H54 (cell line): ENCODE measurements at regions not wholly inside any gene's neighbourhood (a gene's known extent, or its start where the extent isn't known, plus 50 kb on each side); places are given as distances from the start of the nearest gene placed in this dataset.

ENCODE experiments used
- DNase-seq: peaks from one replicate; pipeline ENCODE4 v3.0.0; 2011; ENCODE audit warnings: low spot score, mixed read lengths; ENCODE audit not compliant: insufficient read length
- FAIRE-seq: peaks from 3 replicates; lab custom pipeline; 2011; peaks lifted over from hg19 to GRCh38; lab: Jason Lieb, UNC
- POLR2A ChIP-seq: IDR thresholded peaks from 2 replicates; pipeline ENCODE4 v1.6.1; 2011; ENCODE audit warnings: low read depth, mild to moderate bottlenecking, low read length

DNA sequence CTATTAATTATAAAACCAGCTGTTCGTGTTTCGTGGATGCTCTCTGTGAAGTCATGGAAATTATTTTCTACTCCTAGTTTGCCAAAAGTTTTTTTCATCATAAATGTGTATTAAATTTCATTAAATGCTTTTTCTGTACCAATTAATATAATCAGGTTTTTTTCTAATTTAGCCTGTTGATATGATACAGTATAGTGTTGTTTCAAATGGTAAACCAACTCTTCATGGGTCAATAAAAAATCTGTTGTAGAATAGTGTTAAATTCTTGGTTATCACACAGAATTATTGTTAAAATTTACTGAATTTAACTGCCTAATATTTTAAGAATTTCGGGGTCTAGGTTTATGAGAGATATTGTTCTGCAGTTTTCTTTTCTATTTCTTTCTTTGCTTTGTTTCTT lies 505.9 kb upstream of the MANEA start:
- no peak for DNase-seq
- no peak for TF ChIP-seq POLR2A
- no peak for FAIRE-seq

DNA sequence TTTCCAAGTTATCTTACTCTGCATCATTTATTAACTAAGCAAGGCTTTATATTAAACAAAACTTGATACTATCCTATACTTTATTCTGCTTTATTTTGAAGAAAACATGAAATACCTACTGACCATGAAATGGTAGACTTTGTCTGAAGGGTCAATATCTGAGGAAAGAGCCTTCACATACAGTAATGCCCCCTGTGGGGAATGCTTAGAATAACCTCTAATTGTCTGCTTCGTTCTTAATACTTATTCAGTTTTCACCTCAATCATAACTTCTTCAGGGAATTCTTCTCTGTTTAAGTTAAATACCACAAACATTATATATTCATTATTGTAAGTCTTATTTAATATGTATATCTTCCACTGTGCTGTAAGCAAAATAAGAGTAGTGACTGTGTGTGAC lies 498.9 kb upstream of the MANEA start:
- no peak for TF ChIP-seq POLR2A
- FAIRE-seq: no peak
- DNase-seq: no peak

DNA sequence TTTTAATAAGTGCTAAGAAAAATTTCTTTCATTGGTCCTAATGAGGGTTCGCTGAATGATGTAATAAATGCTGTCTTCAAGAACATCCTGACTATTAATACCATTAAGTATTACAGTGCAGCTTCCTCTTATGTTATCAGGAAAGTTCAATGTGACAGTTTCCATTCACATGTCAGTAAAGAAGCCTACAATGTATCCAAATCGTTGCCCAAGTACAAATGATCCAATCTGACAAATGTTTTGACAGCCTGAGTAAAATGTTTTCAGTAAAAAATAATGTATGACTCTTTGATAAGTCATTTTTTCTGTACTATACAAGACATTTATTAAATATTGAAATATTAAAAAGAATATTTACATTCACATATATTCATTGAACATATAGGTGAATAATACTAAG lies 496.1 kb upstream of the MANEA start:
- no peak for FAIRE-seq
- TF ChIP-seq POLR2A: no peak
- no peak for DNase-seq

DNA sequence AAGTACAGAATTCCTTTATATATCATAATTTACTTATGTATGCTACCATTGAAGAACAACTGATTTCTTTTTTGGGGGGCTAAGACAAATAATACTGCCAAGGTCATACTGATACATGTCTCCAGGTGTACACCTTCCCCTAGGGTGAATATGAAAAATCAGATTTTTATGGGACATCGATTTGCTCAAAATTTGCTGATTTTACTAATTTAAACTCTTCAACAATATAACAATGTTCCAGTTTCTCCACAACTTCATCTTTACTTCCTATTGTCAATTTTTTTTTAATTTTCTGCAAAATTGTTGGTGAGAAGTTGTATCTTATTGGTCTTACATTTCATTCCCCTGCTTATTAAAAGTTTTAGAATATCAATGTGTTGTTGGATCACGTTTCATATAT lies 495.4 kb upstream of the MANEA start:
- TF ChIP-seq POLR2A: no peak
- no peak for DNase-seq
- no peak for FAIRE-seq

DNA sequence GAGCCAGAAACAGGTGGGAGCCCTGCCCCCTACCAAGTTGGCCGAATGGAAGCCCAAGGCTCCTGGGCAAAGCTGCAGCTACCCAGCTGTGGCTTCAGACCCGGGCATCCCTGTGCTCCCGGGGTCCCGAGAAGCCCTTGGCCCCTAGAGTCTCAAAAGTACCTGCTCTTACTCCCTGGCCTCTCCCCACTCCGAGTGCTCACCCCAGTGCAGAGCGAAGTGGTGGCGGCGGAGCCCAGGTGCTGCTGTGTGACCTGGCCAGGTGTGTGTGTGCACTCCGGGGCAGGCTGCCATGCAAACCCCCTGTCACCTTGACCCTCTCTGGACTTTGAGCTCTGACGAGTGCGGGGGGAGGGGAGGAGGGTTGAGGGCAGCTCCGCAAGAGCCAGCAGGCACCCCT lies 493.8 kb upstream of the MANEA start:
- no peak for DNase-seq
- FAIRE-seq: no peak
- no peak for TF ChIP-seq POLR2A

DNA sequence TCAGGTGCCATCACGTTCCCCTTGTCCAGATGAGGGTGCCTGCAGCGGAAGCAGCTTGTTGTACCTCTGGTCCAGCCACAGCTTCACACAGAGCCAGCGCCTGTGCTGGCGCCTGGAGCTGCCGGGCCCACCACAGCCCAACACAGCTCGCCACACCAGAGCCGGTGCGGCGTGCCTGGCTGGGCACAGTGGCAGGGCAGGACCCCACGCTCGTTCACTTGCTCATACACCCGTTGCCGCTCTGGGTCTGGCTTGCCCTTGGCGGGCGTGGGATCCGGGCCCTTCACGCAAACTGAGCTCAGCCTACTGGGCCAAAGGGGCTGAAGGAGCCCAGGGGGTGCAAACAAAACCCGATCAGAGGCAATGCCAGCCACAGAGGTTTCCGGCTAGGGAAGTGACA lies 492.5 kb upstream of the MANEA start:
- FAIRE-seq: no peak
- no peak for DNase-seq
- TF ChIP-seq POLR2A: no peak

DNA sequence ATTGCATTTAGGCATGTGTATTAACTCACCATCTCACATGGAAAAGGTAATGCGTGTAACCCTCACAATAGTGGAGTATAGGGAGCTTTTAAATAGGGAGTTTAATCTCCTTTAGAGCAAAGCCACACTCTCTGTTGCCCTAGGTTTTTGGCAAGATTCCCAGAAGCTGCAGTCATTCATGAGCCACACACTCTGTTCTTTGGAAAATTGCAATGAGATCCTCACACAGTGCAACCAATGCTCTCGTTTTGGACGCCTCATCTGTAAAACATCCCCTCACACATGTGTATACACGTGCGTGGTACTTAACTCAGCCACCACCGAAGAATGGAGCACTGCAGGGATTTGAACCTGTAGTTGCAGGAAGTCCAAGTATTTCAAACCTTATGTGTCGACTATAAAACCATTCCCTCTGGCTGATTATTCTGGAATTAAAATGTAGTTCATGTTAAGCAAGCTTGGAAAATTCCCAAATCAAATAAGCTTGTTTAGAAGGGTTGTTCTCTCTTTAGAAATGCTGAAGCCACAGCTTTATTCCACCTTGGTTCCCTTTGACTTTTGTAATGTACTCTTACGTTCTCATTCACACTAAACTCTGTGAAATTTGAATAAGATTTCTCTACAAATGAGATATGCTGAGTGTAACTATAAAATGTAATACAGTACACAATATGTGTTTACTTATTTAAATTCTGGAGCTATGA lies 489.8 kb upstream of the MANEA start:
- TF ChIP-seq POLR2A: no peak
- no peak for DNase-seq
- FAIRE-seq: no peak

DNA sequence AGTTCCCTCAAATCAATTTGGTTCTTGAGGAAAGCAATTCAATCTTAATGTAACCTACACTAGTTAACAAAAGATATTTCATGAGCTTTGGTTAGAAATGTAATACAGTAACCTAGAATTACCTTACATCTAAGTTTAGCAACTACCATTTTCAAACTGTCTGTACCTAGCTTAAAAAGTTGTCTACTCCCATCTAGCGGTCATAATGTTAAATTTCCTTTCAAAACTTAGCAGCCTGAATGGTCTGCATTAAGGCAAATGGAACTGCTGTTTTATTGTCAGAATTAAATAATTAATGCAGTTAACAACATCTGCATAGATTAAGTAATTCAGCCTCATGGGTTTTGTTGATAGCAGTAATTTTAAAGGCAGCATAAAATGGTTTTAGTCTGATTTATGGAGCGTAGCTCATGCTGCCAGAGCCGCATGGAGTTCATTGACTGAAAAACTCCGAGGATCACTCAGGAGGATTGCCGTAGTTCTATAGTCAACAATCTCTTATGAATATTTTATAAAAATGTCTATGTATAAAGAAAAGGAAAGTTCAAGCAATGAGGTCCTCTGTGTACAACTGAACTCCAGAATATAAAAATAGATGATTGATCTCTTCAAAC lies 485.4 kb upstream of the MANEA start:
- DNase-seq (no peak), FAIRE-seq (no peak)
- no peak for TF ChIP-seq POLR2A

DNA sequence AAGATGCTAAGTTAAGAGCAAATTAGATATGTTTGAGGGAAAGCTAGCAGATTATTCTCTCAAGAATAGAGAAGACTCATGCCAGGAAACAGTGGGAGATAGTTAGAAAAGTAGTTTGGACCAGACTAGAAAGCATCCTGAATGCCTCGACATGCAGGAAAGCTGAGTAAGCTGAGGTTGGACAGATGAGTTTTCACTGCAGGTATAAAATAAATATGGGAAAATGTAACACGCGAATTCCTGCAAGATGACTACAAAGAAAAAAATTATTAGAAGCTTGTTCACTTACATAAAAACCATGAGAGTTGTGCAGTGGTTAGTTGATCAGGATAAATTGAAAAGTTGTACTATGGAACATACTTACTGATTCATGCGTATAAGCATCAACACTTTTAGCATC lies 484.2 kb upstream of the MANEA start:
- DNase-seq (no peak), FAIRE-seq (no peak)
- TF ChIP-seq POLR2A: no peak

DNA sequence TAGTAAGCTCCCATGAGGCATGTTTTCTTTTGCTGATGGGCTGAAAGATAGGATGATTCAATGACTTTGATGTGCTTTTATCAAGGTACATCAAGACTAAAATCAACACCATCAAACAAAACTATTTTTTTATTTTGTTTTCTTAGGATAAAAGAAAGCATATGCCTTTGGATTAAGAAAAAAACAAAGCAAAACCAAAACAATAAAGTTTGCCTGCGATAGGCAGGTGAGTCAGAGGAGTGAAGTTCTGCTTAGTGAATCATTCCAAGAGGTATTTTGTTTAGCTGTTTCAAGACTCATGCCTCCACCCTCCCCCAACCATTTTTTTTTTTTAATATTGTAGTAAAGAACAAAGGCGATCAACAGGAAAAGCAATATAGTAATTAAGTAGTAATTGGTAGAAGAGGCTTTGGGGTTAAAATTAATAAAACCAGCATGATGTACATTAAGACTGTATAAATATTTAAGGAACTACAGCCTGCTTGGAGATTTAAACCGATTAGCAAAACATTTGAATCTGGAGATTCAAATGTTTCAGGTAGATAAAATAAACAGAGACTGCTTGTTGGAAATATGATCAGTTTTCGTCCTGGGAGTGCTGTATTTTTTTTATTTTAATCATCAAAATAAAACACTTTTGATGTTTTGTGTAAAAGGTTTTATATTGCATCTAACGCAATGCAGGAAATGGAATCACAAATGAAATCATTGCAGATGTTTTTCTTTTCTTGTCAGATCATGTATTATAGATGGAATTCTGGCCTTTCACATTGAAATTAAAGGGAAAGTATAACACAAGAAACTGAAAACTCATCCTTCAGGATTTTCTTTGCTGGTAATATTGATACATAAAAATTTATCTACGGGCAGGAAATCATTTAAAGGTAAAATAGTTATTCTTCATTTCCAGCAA lies 482.3 kb upstream of the MANEA start:
- TF ChIP-seq POLR2A: no peak
- FAIRE-seq: no peak
- DNase-seq: no peak

DNA sequence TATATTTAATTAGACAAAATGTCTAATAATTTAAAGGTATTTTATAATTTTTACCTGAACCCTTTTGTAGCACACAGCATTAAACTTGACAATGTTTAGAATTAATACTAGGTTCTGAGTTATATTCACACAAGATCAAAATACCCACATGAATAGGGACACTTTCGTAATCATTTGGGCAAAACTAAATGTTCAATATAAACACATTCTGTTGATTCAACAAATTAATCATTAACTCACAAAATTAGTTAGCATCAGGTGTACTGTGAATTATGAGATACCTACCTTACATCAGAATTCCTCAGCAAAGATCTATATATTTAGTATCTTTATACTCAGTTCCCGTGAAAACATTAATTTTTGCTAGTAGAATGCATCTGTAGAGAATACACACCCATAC lies 481.5 kb upstream of the MANEA start:
- no peak for FAIRE-seq
- no peak for DNase-seq
- no peak for TF ChIP-seq POLR2A

DNA sequence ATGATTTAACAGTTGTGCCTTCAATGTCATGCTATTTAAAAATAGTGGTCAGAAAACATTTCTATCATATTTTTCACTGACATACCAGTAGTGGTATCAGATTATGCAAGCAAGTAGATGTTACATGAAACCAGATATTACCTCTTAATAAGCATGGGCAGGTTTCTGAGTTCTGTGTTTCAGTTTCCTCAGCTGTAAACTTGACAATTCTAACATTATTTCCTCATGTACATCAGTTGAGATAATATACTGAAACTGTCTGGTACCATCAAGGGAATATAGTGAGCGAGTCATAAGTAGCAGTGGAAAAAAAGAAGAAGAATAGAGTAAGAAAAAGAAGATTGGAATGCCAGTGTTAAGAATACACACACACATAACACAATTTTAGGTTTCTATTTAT lies 477.9 kb upstream of the MANEA start:
- no peak for FAIRE-seq
- no peak for DNase-seq
- no peak for TF ChIP-seq POLR2A

DNA sequence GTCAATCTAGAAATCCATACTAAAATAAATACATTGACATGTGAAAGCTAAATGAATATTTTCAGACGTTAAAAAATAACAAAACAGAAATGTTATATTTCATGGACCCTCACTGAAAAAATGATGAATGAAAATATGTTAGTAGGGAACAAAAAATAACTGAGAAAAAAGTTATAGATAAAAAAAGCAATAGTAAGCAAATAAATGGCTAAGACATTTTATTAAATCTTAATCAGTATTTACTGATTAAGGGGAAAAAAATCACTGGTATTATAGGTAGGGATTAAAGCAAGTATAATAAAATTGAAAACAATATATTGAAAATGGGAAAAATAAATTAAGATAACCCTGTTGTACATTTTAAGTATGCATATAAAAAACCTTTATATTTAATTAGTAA lies 468.1 kb upstream of the MANEA start:
- no peak for TF ChIP-seq POLR2A
- FAIRE-seq: no peak
- no peak for DNase-seq

DNA sequence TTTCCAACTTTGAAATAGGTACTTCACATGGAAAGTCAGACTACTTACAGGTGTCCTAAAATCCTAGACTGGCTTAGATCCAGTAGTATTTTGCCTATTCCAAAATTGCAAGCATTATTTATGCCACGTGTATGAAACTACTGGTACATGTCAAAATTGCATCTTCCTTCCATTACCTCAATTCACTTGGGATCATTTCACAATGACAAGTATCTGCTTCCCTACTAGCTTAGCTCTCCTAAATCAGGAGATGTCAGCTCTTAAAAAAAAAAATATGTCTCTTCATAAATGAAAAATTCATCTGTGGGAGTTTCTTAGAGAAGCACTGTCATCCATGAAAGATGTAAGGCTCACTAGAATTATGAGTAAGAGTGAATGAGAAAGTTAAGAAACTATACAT lies 466.6 kb upstream of the MANEA start:
- FAIRE-seq: no peak
- no peak for TF ChIP-seq POLR2A

More for the DNA sequence above, 466.6 kb upstream of the MANEA start:
- DNase-seq: no peak
